DND-41 (cell line): ENCODE measurements at regions not wholly inside any gene's neighbourhood (a gene's known extent, or its start where the extent isn't known, plus 50 kb on each side); places are given as distances from the start of the nearest gene placed in this dataset.

ENCODE experiments used
- ATAC-seq: fragments of 200-7000 bp; cut with Tn5 transposase; 3 replicates; pipeline ENCODE4 v1.9.1; 2021; ENCODE audit warnings: low read depth; ENCODE audit not compliant: insufficient read depth
- DNase-seq: peaks from one replicate; pipeline ENCODE4 v3.0.0-alpha.2; 2020
- H2AFZ ChIP-seq: 2 replicates; pipeline ENCODE4 v1.6.0; 2012; ENCODE audit warnings: low read depth, low read length
- H3K27ac ChIP-seq: 2 replicates; pipeline ENCODE4 v1.5.1; 2012; ENCODE audit warnings: low read length, inconsistent platforms
- H3K27me3 ChIP-seq: fragments of 200-600 bp; sonication (generic); 2 replicates; pipeline ENCODE4 v1.6.0; 2012; ENCODE audit warnings: low read length, mild to moderate bottlenecking, inconsistent platforms; ENCODE audit not compliant: insufficient read depth, poor library complexity
- H3K36me3 ChIP-seq: 2 replicates; pipeline ENCODE4 v1.5.1; 2012; ENCODE audit warnings: low read length, inconsistent platforms; ENCODE audit not compliant: insufficient read depth
- H3K4me1 ChIP-seq: 2 replicates; pipeline ENCODE4 v1.5.1; 2012; ENCODE audit warnings: mild to moderate bottlenecking, low read length; ENCODE audit not compliant: insufficient read depth
- H3K4me2 ChIP-seq: 2 replicates; pipeline ENCODE4 v1.6.0; 2012; ENCODE audit warnings: mild to moderate bottlenecking, moderate library complexity, low read length, inconsistent platforms; ENCODE audit not compliant: insufficient read depth
- H3K4me3 ChIP-seq, 2 experiments: fragments of 200-600 bp in 1 of 2; shearing (Covaris generic) in 1 of 2; 2 replicates each; pipeline ENCODE4 v1.5.1; 2012 to 2016; ENCODE audit warnings: inconsistent platforms in 2 of 2, low read length in 2 of 2, mild to moderate bottlenecking in 2 of 2, low read depth in 1 of 2, moderate library complexity in 1 of 2
- H3K79me2 ChIP-seq: 2 replicates; pipeline ENCODE4 v1.6.0; 2012; ENCODE audit warnings: low read length, inconsistent platforms; ENCODE audit not compliant: insufficient read depth
- H3K9ac ChIP-seq: 2 replicates; pipeline ENCODE4 v1.6.0; 2012; ENCODE audit warnings: low read depth, mild to moderate bottlenecking, inconsistent platforms, low read length, moderate library complexity
- H3K9me3 ChIP-seq: 2 replicates; pipeline ENCODE4 v1.5.1; 2012; ENCODE audit warnings: low read length, moderate library complexity, mild to moderate bottlenecking, inconsistent platforms; ENCODE audit not compliant: insufficient read depth, severe bottlenecking
- H4K20me1 ChIP-seq: 2 replicates; pipeline ENCODE4 v1.6.0; 2012; ENCODE audit warnings: low read length; ENCODE audit not compliant: insufficient read depth
- CTCF ChIP-seq: IDR thresholded peaks from 2 replicates; pipeline ENCODE4 v1.5.1; 2012; ENCODE audit warnings: borderline replicate concordance, low read length, moderate library complexity, mild to moderate bottlenecking; ENCODE audit not compliant: poor library complexity, severe bottlenecking; ENCODE audit errors: extremely low read depth
- EZH2 ChIP-seq: IDR thresholded peaks from 3 replicates; pipeline ENCODE4 v1.6.1; 2012; ENCODE audit warnings: borderline replicate concordance, low read depth, mild to moderate bottlenecking, moderate library complexity, low read length, inconsistent platforms; ENCODE audit not compliant: severe bottlenecking

DNA sequence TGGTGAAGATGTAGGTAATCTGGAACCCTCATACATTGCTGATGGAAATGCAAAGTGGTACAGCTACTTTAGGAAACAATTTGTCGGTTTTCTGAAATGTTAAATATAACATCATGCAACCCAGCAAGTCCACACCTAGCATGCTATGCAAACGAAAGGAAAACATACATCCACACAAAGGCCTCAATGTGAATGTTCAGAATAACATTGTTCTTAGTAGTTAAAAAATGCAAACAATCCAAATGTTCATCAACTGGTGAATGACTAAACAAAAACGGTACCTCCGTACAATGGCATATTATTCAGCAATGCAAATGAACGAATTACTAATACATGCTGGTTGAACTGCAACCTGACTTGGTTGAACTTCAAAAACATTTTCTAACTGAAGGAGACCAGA is 423.3 kb upstream of the THRB start:
- TF ChIP-seq CTCF: no peak
- no peak for TF ChIP-seq EZH2
- no peaks in the 10 kb centered on the region for H4K20me1 ChIP-seq
- no peaks in the 10 kb centered on the region for H3K27me3 ChIP-seq
- no peaks in the 10 kb centered on the region for H3K36me3 ChIP-seq
- no peak overlapping the region for H2AFZ ChIP-seq
- no peak overlapping the region for H3K4me2 ChIP-seq
- H3K4me3 ChIP-seq: no peak overlapping the region
- DNase-seq (no peak), ATAC-seq (no peak)
- H3K9me3 ChIP-seq: no peaks in the 10 kb centered on the region
- H3K4me1 ChIP-seq: no peaks in the 10 kb centered on the region
- H3K79me2 ChIP-seq: no peaks in the 10 kb centered on the region
- no peak overlapping the region for H3K27ac ChIP-seq
- H3K9ac ChIP-seq: no peak overlapping the region

DNA sequence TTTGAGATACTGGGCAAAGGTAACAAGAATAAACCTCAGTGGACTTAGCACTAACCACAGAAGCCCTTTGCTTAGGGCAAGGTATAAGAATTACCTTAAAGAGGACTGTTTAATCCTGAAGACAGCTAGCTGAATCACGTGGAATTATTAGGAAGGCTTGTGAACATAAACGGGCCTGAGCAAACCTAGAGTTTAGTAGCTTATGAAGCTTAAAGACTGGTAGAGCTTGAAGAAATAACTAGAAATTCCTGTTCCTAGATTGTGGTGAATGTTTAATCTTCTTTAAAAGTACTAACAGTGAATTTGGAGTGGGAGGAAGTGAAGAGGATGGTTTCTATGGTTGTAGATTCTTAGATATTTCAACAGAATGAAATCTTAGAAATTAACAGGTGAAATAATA is 428.9 kb upstream of the THRB start:
- H4K20me1 ChIP-seq: no peaks in the 10 kb centered on the region
- DNase-seq (no peak), ATAC-seq (no peak)
- H3K79me2 ChIP-seq: no peaks in the 10 kb centered on the region
- H3K4me3 ChIP-seq: no peak overlapping the region
- no peak overlapping the region for H2AFZ ChIP-seq
- no peak overlapping the region for H3K9ac ChIP-seq
- H3K4me1 ChIP-seq: no peaks in the 10 kb centered on the region
- H3K9me3 ChIP-seq: no peaks in the 10 kb centered on the region
- H3K36me3 ChIP-seq: no peaks in the 10 kb centered on the region
- no peak overlapping the region for H3K4me2 ChIP-seq
- TF ChIP-seq CTCF (no peak), EZH2 (no peak)
- H3K27me3 ChIP-seq: no peaks in the 10 kb centered on the region
- no peak overlapping the region for H3K27ac ChIP-seq

GRCh38 chr3:24929521-24929920 is 434.9 kb upstream of the THRB start:
- TF ChIP-seq CTCF: no peak
- no peak for TF ChIP-seq EZH2
- H3K27me3 ChIP-seq: no peaks in the 10 kb centered on the region
- ATAC-seq (no peak), DNase-seq (no peak)
- no peak overlapping the region for H3K4me2 ChIP-seq
- no peaks in the 10 kb centered on the region for H3K79me2 ChIP-seq
- H3K4me3 ChIP-seq: no peak overlapping the region; a peak in 1 of 4 replicates
- no peaks in the 10 kb centered on the region for H3K36me3 ChIP-seq
- no peak overlapping the region for H3K9ac ChIP-seq
- H3K4me1 ChIP-seq: no peaks in the 10 kb centered on the region
- no peak overlapping the region for H3K27ac ChIP-seq
- no peak overlapping the region for H2AFZ ChIP-seq
- no peaks in the 10 kb centered on the region for H4K20me1 ChIP-seq
- no peaks in the 10 kb centered on the region for H3K9me3 ChIP-seq

DNA sequence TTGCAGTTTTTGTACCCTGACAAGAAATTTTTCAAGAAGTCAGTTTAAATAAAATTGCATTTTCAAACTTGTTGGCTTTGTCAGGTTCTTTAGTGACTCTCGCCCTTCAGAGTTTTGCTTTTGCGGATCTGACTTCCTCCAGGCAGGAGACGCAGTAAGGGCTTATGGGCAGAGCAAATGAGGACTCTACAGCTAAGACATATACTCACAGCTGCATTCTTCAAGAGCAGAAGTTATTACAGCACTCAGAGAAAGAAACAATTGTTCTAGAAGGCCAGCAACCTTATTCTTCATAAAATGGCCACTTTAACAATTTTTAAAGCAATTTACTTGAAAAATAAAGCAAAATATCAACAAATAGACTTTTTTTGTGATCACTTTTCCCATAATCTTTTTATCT is 438.8 kb upstream of the THRB start:
- H3K4me1 ChIP-seq: no peaks in the 10 kb centered on the region
- H3K9me3 ChIP-seq: no peaks in the 10 kb centered on the region
- no peak overlapping the region for H2AFZ ChIP-seq
- H3K36me3 ChIP-seq: no peaks in the 10 kb centered on the region
- H3K4me2 ChIP-seq: no peak overlapping the region
- H3K4me3 ChIP-seq: no peak overlapping the region
- no peaks in the 10 kb centered on the region for H4K20me1 ChIP-seq
- H3K79me2 ChIP-seq: no peaks in the 10 kb centered on the region
- no peaks in the 10 kb centered on the region for H3K27me3 ChIP-seq
- TF ChIP-seq EZH2: no peak
- no peak for TF ChIP-seq CTCF
- ATAC-seq (no peak), DNase-seq (no peak)
- H3K27ac ChIP-seq: no peak overlapping the region
- no peak overlapping the region for H3K9ac ChIP-seq
